ENCODE measurements at regions not wholly inside any gene's neighbourhood (a gene's known extent, or its start where the extent isn't known, plus 50 kb on each side); places are given as distances from the start of the nearest gene placed in this dataset.

DNA sequence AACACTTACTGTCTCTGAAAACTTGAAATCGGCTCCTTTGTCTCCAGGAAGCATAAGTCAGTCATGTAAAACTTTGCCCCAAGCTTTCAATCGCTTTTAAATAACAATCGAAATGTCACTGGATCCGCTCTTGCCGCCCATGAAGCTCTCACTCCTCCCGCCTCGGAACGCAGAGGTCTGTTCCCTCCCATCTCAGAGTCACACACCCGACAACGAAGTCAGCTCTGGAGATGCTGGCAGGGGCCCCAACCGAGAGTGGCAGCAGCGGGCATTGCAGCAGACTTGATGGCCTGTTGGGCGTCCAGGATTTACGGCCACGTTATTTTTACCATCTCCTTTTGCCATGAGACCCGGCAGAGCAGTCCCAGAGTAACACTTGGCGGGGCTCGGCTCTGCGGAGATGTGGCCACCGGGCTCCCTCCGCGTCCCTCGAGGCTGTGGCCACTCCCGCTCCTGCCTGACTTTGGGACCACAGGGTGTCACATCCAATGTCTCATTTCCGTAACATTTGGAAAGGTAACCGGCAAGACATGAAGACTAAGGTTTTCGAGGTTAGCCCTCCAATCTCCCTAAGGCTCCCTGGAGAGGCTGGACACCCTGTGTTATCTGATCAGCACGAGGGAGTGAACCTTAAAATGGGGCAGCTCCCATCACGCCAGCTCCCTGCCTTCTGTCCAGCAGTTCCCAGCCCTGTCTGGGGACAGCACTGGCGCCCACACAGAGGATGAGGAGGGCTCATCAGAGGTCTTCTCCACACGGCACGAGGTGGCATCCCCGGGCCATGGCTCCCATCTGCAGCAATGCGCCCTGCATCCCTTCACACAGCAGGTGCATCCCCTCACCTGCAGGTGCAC is 62.8 kb upstream of the ADGRA1 start:
- TF ChIP-seq, protein P1, sequence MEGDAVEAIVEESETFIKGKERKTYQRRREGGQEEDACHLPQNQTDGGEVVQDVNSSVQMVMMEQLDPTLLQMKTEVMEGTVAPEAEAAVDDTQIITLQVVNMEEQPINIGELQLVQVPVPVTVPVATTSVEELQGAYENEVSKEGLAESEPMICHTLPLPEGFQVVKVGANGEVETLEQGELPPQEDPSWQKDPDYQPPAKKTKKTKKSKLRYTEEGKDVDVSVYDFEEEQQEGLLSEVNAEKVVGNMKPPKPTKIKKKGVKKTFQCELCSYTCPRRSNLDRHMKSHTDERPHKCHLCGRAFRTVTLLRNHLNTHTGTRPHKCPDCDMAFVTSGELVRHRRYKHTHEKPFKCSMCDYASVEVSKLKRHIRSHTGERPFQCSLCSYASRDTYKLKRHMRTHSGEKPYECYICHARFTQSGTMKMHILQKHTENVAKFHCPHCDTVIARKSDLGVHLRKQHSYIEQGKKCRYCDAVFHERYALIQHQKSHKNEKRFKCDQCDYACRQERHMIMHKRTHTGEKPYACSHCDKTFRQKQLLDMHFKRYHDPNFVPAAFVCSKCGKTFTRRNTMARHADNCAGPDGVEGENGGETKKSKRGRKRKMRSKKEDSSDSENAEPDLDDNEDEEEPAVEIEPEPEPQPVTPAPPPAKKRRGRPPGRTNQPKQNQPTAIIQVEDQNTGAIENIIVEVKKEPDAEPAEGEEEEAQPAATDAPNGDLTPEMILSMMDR (IDR thresholded peaks at IDR 0.05): no peak
- no peak for TF ChIP-seq POLR2AphosphoS5 (IDR thresholded peaks at IDR 0.05; ENCODE audit: insufficient read depth in 1 of 2, low read depth in 1 of 2)
